HFF-Myc (cell line): ENCODE measurements at regions not wholly inside any gene's neighbourhood (a gene's known extent, or its start where the extent isn't known, plus 50 kb on each side); places are given as distances from the start of the nearest gene placed in this dataset.

ENCODE experiments used
- DNase-seq: peaks from one replicate; pipeline ENCODE4 v3.0.0-alpha.2; 2011; ENCODE audit warnings: low read depth; ENCODE audit errors: extremely low read depth
- H3K4me3 ChIP-seq: replicated peaks from 2 replicates; pipeline ENCODE4 v1.5.1; 2011; ENCODE audit warnings: low read depth, mild to moderate bottlenecking, control low read depth, low read length
- CTCF ChIP-seq: IDR thresholded peaks from 2 replicates; pipeline ENCODE4 v1.5.1; 2012; ENCODE audit warnings: mild to moderate bottlenecking, low read depth, low read length, control low read depth; ENCODE audit errors: missing control alignments

- TF ChIP-seq CTCF, result no peak
- DNase-seq, result no peak
- no peak overlapping the region for H3K4me3 ChIP-seq
Observed at GRCh38 chr6:66814156-66814555, 1107.1 kb upstream of the EYS start.

GRCh38 chr6:66808771-66809170 lies 1101.7 kb upstream of the EYS start:
- no peak for DNase-seq
- no peak overlapping the region for H3K4me3 ChIP-seq
- no peak for TF ChIP-seq CTCF

- H3K4me3 ChIP-seq, result no peak overlapping the region
- no peak for DNase-seq
Observed at GRCh38 chr6:66796987-66797386, 1090.0 kb upstream of the EYS start.

GRCh38 chr6:66788579-66788978 lies 1081.6 kb upstream of the EYS start:
- no peak for TF ChIP-seq CTCF
- no peak overlapping the region for H3K4me3 ChIP-seq
- DNase-seq, result no peak

More at GRCh38 chr6:66796987-66797386, 1090.0 kb upstream of the EYS start:
- no peak for TF ChIP-seq CTCF

GRCh38 chr6:66772800-66773199 lies 1065.8 kb upstream of the EYS start:
- TF ChIP-seq CTCF, result no peak
- no peak overlapping the region for H3K4me3 ChIP-seq
- DNase-seq, result no peak

- no peak for TF ChIP-seq CTCF
- DNase-seq, result no peak
- no peak overlapping the region for H3K4me3 ChIP-seq
Observed at GRCh38 chr6:66771626-66772025, 1064.6 kb upstream of the EYS start.

- no peak for DNase-seq
Observed at GRCh38 chr6:66751630-66752029, 1044.6 kb upstream of the EYS start.

More at GRCh38 chr6:66751630-66752029, 1044.6 kb upstream of the EYS start:
- H3K4me3 ChIP-seq, result no peak overlapping the region
- TF ChIP-seq CTCF, result no peak
